ENCODE measurements at regions not wholly inside any gene's neighbourhood (a gene's known extent, or its start where the extent isn't known, plus 50 kb on each side); places are given as distances from the start of the nearest gene placed in this dataset.

DNA sequence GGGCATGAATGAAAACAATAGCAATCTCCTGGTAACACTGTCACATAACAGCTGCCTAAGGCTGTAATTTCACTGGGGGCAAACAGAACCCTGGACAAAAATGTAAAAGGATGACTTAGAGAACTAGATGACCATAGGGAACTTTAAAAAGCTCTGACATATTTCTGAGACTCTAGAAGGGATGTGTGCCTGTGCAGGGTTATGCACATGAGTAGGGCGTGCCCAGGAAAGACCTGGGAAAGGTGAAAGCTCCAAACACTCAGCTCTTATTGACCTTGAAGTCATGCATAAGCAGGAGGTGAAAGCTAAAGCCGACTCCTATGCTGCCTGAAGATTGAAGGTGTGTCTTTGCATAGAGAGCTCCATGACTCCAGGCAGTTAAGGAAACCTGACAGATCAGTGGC lies 118.4 kb upstream of the BTBD3 start:
- Histone ChIP-seq H3K36me3 (ENCODE audit: insufficient read depth, low read length) (no peaks in the 10 kb centered on the region), H3K4me2 (ENCODE audit: low read depth, low read length, poor library complexity, severe bottlenecking) (no peak overlapping the region), H4K20me1 (ENCODE audit: insufficient read depth, low read length, poor library complexity, severe bottlenecking) (no peaks in the 10 kb centered on the region), H3K9me2 (replicated peaks; ENCODE audit: low read depth, low read length) (no peaks in the 10 kb centered on the region), H3K9ac (ENCODE audit: low read depth, low read length, poor library complexity, severe bottlenecking) (no peak overlapping the region), H3K4me1 (ENCODE audit: insufficient read depth, low read length, poor library complexity, severe bottlenecking) (no peaks in the 10 kb centered on the region), H3K9me3 (ENCODE audit: insufficient read depth, low read depth, low read length) (no peaks in the 10 kb centered on the region), H3K4me3 (ENCODE audit: low read length, poor library complexity, severe bottlenecking) (no peak overlapping the region), H3F3A (ENCODE audit: low read depth) (no peaks in the 10 kb centered on the region), H3K27me3 (ENCODE audit: insufficient read depth, low read length, poor library complexity, severe bottlenecking) (no peaks in the 10 kb centered on the region), H3K79me2 (ENCODE audit: insufficient read depth, low read length) (no peaks in the 10 kb centered on the region), H2AFZ (ENCODE audit: low read length) (no peak overlapping the region)
- TF ChIP-seq EZH2phosphoT487 (IDR thresholded peaks at IDR 0.05; ENCODE audit: borderline replicate concordance): no peak
- TF ChIP-seq, protein P1, sequence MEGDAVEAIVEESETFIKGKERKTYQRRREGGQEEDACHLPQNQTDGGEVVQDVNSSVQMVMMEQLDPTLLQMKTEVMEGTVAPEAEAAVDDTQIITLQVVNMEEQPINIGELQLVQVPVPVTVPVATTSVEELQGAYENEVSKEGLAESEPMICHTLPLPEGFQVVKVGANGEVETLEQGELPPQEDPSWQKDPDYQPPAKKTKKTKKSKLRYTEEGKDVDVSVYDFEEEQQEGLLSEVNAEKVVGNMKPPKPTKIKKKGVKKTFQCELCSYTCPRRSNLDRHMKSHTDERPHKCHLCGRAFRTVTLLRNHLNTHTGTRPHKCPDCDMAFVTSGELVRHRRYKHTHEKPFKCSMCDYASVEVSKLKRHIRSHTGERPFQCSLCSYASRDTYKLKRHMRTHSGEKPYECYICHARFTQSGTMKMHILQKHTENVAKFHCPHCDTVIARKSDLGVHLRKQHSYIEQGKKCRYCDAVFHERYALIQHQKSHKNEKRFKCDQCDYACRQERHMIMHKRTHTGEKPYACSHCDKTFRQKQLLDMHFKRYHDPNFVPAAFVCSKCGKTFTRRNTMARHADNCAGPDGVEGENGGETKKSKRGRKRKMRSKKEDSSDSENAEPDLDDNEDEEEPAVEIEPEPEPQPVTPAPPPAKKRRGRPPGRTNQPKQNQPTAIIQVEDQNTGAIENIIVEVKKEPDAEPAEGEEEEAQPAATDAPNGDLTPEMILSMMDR (conservative IDR thresholded peaks at IDR 0.05; ENCODE audit: low read length): no peak

DNA sequence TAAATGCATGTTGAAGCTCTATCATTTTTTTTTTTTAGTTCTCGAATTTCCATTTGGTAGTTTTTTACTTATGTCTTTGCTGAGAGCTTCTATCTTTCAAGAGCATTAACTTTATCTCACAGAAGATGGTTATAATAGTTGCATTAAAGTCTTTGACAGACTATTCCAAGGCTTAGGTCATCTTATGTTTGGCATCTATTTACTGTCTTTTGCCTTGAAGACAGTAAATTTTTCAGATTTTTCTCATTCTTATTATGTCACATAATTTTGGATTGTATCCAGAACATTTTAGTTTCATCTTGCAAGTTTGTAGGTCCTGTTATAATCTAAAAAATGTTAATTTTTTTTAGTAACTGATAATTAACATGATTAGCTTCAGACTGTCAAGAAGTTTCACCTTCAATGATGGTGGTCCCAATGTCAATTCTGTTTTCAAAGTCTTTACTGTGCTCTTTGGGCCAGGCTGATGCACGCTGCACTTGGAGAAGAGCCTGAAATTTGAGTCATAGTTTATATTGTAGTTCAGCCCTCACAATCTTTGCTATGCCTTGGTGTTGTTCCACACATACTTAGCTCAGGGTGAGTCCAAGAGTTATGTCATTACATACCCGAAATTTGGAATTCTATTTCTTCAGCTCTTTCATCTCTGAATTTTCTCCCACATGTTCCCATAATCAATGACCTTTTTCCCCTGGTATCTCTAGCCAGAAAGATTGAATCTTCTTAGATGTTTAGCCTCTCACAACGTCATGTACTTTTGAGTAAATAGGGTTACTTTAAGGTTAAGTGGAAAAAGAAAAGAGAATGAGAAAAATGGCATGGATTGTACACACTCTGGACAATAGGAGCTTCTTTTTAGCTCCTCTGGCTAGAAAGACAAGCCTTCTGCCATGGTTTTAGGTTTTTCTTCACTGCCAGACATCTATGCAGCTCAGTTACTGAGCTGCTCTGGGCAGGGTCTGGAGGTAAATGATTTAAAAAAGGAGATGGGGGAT lies 110.3 kb upstream of the BTBD3 start:
- Histone ChIP-seq H3K4me3 (ENCODE audit: low read length, poor library complexity, severe bottlenecking) (no peak overlapping the region), H3K9ac (ENCODE audit: low read depth, low read length, poor library complexity, severe bottlenecking) (no peak overlapping the region), H3K4me2 (ENCODE audit: low read depth, low read length, poor library complexity, severe bottlenecking) (no peak overlapping the region)

DNA sequence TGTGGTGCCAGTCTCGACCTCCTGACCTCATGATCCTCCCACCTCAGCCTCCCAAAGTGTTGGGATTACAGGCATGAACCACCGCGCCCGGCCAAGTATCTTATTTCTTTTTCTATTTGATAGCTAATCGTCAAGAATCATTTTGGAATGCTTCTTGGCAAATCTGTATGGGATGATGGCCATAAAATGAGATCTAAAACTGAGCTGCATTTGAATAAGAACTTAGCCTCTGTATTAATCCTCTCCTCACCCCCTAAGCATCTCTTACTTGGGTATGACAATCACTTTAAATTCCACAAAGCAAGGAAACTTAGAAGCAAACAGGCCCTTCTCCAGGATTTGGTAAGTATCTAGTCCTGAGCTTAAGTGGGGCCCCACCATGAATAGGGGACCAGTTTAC lies 108.9 kb upstream of the BTBD3 start:
- Histone ChIP-seq H3K9ac (ENCODE audit: low read depth, low read length, poor library complexity, severe bottlenecking) (no peak overlapping the region), H3K36me3 (ENCODE audit: insufficient read depth, low read length) (no peaks in the 10 kb centered on the region), H3K27me3 (ENCODE audit: insufficient read depth, low read length, poor library complexity, severe bottlenecking) (no peaks in the 10 kb centered on the region), H4K20me1 (ENCODE audit: insufficient read depth, low read length, poor library complexity, severe bottlenecking) (no peaks in the 10 kb centered on the region), H3F3A (ENCODE audit: low read depth) (no peaks in the 10 kb centered on the region), H2AFZ (ENCODE audit: low read length) (no peak overlapping the region), H3K4me3 (ENCODE audit: low read length, poor library complexity, severe bottlenecking) (no peak overlapping the region), H3K79me2 (ENCODE audit: insufficient read depth, low read length) (no peaks in the 10 kb centered on the region), H3K4me1 (ENCODE audit: insufficient read depth, low read length, poor library complexity, severe bottlenecking) (no peaks in the 10 kb centered on the region), H3K9me2 (replicated peaks; ENCODE audit: low read depth, low read length) (no peaks in the 10 kb centered on the region), H3K9me3 (ENCODE audit: insufficient read depth, low read depth, low read length) (no peaks in the 10 kb centered on the region), H3K4me2 (ENCODE audit: low read depth, low read length, poor library complexity, severe bottlenecking) (no peak overlapping the region)
- TF ChIP-seq, protein P1 (conservative IDR thresholded peaks at IDR 0.05; ENCODE audit: low read length): no peak
- no peak for TF ChIP-seq EZH2phosphoT487 (IDR thresholded peaks at IDR 0.05; ENCODE audit: borderline replicate concordance)

More for the DNA sequence above, 110.3 kb upstream of the BTBD3 start:
- Histone ChIP-seq H3K27me3 (ENCODE audit: insufficient read depth, low read length, poor library complexity, severe bottlenecking) (no peaks in the 10 kb centered on the region), H3K36me3 (ENCODE audit: insufficient read depth, low read length) (no peaks in the 10 kb centered on the region), H4K20me1 (ENCODE audit: insufficient read depth, low read length, poor library complexity, severe bottlenecking) (no peaks in the 10 kb centered on the region), H2AFZ (ENCODE audit: low read length) (no peak overlapping the region), H3K4me1 (ENCODE audit: insufficient read depth, low read length, poor library complexity, severe bottlenecking) (no peaks in the 10 kb centered on the region), H3K9me3 (ENCODE audit: insufficient read depth, low read depth, low read length) (no peaks in the 10 kb centered on the region), H3K79me2 (ENCODE audit: insufficient read depth, low read length) (no peaks in the 10 kb centered on the region), H3F3A (ENCODE audit: low read depth) (no peaks in the 10 kb centered on the region), H3K9me2 (replicated peaks; ENCODE audit: low read depth, low read length) (no peaks in the 10 kb centered on the region)
- TF ChIP-seq, protein P1 (conservative IDR thresholded peaks at IDR 0.05; ENCODE audit: low read length): no peak
- TF ChIP-seq EZH2phosphoT487 (IDR thresholded peaks at IDR 0.05; ENCODE audit: borderline replicate concordance): no peak
